ENCODE measurements at regions not wholly inside any gene's neighbourhood (a gene's known extent, or its start where the extent isn't known, plus 50 kb on each side); places are given as distances from the start of the nearest gene placed in this dataset.

DNA sequence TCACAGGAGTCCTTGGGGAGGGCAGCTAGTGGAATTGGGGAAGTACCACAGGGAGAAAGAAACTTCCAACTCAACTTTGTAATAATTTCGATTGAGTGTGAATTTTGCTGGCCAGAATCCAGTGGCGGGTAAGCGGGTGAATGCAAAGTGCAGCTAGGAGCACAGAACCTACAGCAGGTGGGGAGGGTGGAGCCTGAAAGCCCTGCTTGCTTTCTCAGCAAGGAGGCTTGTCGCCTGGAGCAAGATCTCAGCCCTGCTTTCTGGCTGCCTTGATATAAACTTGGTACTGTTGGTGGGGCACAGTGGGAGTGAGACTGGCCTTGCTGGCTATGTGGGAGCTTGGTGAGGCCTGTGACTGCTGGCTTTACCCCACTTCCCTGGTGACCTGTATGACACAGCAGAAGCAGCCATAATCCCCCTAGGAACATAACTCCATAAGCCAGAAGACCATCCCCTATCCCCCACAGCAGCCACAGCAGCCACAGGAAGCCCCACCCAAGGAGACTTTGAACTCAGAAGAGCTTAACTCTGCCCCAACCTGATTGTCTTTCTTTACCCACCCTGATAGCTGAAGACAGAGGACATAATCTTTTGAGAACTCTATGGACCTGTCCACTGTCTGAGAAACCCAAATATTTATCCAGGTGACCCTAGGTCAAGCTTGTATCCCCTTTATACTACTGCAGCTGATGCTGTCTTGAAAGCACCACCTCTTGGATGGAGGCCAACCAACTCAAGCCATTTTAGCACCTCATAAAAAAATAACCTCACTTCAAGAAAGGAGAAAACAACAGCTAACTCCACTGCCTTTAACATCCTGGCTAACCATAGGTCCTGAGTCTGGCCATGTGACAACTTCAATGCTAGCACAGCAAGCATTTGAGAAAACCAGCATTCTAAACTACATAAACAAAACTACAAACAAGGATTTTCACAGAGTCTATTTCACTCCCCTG, 87.2 kb upstream of the PDE5A start:
- no peak for DNase-seq (ENCODE audit: low read depth)

DNA sequence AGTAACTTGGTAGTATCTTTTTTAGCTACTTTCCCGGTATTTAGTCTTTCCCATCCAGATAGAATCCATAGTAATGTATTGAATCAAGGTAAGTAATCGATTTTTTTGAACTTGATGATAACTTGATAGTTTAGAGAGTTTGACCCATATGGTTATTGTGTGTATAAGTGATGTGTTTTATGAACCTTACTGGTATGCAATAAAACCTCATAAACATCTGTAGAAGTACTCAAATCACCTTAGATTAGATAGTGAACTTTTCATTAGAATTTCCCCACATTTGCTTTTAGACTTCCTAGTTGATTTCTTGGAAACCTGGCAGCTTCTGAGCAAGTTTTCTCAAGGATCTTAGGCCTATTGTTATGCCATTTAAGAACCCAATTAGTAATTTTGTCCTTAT, 80.8 kb upstream of the PDE5A start:
- no peak for DNase-seq (ENCODE audit: low read depth)

- no peak for DNase-seq (ENCODE audit: low read depth)
Measured at GRCh38 chr4:119707336-119707735, 78.7 kb upstream of the PDE5A start.

DNA sequence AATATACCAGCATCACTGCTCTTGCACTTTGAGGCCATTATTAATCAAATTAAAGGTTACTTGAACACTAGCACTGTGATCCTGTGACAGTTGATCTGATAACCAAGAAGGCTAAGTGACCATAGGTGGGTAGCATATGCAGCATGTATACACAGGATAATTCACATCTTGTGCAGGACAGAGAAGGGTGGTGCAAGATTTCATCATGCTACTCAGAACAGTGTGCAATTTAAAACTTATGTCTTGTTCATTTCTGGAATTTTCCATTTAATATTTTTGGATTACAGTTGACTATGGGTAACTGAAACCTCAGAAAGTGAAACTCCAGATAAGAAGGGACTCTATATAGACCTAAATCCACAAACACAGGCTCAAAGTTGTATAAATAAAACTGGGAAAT, 78.2 kb upstream of the PDE5A start:
- no peak for DNase-seq (ENCODE audit: low read depth)

- no peak for DNase-seq (ENCODE audit: low read depth)
Measured at GRCh38 chr4:119697887-119698393, 69.3 kb upstream of the PDE5A start.

DNA sequence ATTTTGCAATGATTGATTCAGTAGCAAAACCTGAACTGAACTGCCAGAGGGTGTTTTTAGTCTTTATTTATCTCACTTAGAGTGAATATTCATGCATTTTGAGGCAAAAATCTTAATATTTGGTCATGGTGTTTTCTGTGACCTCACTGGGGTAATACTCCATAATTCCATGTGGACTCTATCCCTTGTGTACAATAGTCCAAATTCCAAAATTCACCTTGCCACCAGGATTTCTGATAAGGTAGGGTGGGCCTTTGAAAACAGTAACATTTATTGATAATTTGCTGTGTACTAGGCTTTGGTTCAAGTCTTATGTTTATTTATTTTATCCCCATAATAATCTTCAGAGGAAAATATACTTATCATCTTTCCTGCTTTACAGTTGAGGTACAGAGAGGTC, 68.4 kb upstream of the PDE5A start:
- no peak for DNase-seq (ENCODE audit: low read depth)

DNA sequence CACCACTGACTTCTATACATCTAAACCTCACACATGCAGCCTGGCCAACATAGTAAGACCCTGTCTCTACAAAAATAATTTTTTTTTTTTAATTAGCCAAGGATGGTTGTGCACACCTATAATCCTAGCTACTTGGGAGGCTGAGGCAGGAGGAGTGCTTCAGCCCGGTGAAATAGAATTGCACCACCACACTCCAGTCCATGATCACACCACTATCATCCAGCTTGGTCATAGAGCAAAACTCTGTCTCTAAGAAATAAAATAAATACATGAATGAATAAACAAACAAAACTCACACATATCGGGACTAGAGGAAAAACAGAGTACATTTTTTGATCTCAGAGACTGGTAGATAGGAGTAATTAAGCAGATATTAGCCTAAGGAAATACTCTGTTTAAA, 66.6 kb upstream of the PDE5A start:
- no peak for DNase-seq (ENCODE audit: low read depth)

- DNase-seq (ENCODE audit: low read depth): no peak
Measured at GRCh38 chr4:119693126-119693525, 64.5 kb upstream of the PDE5A start.

DNA sequence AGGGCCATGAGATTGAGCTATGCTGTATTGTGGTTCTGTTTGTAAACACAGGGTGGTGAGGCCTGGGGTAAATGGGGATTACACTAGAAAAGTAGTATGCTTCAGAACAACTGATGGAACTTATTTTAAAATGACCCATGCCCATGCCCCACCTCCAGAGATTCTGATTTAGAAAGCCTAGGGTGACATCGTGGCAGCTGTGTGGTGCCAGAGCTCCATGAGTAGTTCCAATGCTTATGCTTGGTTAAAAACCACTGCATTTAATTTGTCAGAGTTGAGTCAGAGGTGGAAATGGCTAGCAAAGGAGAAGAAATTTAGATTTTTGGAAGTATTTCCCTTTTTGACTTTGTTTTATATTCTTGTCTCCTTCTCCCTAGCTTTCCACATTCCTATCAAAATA, 63.4 kb upstream of the PDE5A start:
- DNase-seq (ENCODE audit: low read depth): no peak

DNA sequence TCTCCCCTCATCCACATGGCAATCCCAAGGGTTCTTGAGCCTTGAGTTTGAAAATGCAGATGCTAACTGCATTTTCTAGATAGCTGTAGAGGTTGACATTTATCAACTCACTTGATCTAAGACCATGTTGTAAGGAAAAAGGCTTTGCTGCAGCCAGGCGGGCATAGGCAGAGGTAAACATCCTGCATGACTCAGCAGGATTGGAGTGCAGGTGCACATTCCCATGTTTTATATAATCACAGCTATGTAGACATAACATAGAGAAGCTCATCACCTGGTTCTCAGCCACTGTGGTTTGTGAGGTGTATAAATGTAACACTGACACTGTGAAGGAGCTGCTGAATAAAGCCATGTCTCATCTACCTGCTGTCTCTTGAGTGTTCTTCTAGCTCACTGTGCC, 62.3 kb upstream of the PDE5A start:
- DNase-seq (ENCODE audit: low read depth): no peak

DNA sequence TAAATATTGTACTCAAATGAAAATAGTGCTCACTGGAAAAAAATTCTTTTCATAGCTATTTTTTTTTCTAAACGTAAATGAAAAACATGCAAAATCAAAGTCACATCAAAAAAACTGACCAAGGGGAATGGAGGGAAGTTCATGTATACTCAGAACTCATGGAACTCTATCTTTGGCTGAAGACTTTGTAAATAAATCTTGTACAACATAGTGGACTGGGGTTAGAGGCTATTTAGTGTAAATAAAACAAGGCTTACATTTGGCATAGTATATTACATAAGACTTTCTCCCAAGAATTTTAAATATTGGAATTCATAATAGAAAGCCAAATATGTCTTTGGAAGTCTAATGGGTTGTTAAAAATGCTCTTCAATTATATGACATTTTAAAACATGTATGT, 59.8 kb upstream of the PDE5A start:
- DNase-seq (ENCODE audit: low read depth): no peak

- DNase-seq (ENCODE audit: low read depth): no peak
Measured at GRCh38 chr4:119684463-119684862, 55.9 kb upstream of the PDE5A start.

DNA sequence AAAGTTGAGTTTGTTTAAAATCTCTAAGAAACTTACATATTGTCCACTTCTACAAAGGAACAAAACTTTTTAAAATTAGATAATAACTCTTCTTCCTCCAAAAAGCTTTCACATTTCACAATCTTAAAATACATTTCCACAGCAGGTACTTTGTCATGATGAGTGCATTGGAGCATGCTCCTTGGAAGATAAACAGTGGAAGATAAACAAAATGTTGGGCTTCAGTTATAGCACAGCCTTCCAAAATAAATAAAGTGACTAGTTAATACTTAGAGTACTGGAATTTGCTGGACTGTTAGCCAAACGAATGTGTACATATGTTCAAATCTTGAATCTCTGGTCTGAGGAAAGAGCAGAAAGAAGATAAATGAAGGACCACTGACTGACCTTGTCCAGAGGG, 54.9 kb upstream of the PDE5A start:
- no peak for DNase-seq (ENCODE audit: low read depth)

- DNase-seq (ENCODE audit: low read depth): no peak
Measured at GRCh38 chr4:119682099-119682498, 53.5 kb upstream of the PDE5A start.

DNA sequence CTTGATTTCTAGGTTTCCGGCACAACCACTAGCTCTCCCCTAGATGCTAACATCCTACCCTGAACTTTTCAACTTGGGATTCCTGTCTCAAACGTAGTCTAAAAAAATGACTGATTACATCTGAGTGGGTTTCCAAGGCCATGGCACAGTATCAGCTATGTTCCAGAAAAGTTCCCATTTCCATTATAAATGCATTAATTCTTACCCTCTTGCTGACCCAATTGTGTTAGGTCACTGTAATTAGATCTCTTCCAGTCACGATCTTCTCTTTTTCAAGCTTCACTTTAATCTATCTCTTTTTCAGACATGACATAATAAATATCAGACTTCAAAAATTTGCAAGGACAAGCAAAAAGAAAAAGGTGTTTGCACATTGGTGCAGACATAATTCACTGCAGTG, 50.6 kb upstream of the PDE5A start:
- no peak for DNase-seq (ENCODE audit: low read depth)

DNA sequence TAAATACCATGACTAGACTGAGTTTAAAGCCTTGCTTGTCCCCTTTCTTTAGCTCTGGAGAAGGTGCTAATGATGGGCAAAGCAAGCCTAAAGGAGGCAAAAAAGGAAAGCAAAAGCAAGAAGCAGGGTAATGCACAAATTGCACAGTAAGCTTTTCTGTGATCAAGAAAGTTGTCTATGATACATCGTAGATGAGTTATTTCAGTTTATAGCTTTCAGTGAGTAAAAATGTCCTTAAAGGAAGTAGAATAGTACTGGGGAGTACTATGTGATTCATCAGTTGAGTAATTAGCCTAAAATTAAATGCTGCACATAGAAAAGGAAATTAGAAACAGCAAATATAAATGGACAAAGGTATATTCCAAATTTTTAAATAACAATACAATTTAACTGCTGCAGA, 50.2 kb upstream of the PDE5A start:
- DNase-seq (ENCODE audit: low read depth): no peak

Measured in renal cortical epithelial cell (primary cell).